Activated CD8-positive, alpha-beta memory T cell treated with anti-CD3 and anti-CD28 coated beads for 24 hours (primary cell): ENCODE measurements at regions not wholly inside any gene's neighbourhood (a gene's known extent, or its start where the extent isn't known, plus 50 kb on each side); places are given as distances from the start of the nearest gene placed in this dataset.

ENCODE experiments used
- DNase-seq: peaks from one replicate; pipeline ENCODE4 v3.0.0-alpha.2; 2020

- DNase-seq = no peak
These were observed 648.0 kb downstream of the IRX1 start for GRCh38 chr5:4243479-4244264.

DNA sequence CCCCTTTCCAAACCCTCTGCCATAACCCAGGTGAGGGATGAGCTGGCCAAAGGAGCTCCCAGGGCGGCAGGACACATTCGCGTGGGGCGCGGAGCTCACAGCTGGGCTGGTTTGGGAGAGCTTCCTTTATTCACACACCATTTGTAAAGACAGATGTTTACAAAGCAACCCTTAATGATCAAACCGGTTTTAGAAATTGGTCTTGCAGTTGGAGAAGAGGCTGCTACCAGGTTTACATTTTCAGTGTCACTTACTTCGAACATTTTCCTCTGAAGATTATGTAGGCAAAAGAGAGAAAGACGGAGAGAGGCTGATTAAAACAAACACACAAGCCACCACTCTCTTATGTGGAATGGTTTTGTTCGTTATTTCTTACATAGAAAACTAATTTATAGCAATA is 648.7 kb downstream of the IRX1 start:
- no peak for DNase-seq

DNA sequence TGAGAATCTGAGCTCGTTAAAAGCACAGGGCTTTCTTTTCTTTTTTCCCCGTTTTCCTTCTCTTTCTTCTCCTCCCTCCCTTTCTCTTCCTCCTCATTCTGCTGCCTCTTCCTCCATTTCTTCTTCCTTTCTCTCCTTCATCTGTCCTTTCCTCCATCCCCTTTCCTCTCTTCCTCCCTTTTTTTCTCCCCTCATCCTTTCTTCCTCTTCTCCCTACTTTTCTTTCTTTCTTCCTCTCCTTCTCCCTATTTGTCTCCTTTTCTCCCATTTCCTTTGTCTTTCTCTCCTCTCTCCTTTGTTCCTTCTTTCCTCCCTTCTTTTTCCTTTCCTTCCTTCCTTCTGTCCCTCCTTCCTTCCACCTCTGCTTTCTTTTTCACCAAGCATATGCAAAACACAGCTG is 649.4 kb downstream of the IRX1 start:
- DNase-seq = no peak

DNA sequence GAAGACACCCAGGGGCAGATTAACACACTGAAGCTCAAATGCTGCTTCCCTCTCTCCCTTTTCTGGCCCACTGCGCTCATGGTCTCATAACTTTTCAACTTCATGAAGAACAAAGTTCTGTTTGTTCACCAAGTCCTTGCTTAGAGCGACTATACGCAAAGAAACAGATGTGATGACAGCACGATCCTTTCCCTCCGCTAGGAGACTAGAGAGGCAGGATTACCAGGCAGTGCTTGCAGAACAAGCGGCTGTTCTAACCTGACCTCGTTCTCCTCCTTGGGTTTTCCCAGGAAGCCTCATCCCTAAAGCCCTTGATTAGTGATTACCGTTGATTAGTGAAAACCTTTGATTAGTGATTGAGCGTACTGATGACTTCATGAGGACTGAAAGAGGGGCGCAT is 649.9 kb downstream of the IRX1 start:
- no peak for DNase-seq

DNA sequence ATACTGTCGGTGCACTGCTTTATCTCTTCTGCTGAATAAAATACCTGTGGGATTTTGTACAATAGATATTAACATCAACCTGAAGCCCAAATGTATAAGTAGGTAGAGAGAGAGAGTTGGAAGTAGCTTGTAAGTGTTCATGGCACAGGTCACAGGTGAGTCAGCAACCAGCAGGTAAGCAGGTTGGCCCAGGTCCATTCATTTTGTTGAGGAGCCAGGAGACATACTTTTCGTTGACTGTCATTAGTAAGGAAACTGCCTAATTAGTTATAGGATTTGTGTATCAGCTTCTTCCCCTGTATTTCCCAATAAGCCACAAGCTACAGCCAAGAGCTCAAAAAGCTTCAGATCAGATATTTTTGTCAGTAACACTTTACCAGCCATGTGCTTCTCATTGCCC is 650.8 kb downstream of the IRX1 start:
- DNase-seq = no peak

- no peak for DNase-seq
These were observed 654.6 kb downstream of the IRX1 start for GRCh38 chr5:4250254-4250653.

GRCh38 chr5:4252385-4252784 is 656.8 kb downstream of the IRX1 start:
- DNase-seq = no peak

- DNase-seq = no peak
These were observed 659.1 kb downstream of the IRX1 start for GRCh38 chr5:4254736-4255135.

DNA sequence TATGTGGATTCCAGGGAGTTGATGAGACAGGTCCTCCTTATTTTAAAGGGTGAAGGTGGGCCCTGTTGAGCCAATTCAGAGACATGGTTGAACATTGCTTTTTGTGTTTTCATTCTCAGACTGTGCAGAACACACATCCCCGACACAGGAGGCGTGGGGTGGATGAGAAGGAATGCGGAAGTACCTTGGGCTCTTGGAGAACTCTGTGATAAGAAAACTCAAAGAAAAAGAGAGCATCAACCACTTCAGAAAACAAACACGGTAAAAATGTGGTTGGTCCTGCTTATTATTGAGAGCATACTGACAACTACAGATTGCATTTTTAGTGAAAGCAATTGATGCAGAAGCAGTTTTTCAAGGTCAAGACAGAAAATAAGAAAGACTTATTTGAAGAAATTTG is 659.8 kb downstream of the IRX1 start:
- DNase-seq = no peak

DNA sequence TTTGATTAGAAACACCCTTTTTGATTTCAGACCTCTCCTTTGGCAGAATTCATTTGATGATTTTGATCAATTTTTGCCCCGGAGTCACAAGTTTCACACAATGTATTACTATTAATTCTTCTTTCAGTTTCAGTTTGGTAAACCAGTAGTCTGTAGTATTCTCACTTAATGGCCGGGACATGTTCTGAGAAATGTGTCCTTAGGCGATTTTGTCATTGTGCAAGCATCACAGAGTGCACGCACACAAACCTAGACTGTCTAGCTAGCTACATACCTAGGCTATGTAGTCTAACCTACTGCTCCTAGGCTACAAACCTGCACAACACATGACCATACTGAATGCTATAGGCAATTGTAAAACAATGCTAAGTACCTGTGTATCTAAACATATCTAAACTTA is 662.5 kb downstream of the IRX1 start:
- no peak for DNase-seq

DNA sequence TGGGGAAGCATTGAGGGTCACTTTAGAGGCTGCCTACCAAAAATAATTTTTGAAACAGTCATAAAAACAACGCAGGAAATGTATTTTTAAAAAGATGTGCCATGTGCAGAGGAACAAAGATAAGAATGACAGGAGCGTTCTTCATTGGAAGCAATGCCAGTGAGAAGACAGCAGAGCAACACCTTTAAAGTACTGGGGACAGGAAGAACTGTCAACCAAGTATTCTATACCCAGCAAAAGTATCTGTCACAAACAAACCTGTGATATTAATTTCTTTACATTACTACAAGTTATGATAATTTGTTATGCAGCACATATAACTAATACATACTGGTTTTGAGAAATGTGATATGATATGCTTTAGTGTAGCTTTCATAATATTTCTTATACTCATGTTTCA is 675.6 kb downstream of the IRX1 start:
- DNase-seq = no peak

DNA sequence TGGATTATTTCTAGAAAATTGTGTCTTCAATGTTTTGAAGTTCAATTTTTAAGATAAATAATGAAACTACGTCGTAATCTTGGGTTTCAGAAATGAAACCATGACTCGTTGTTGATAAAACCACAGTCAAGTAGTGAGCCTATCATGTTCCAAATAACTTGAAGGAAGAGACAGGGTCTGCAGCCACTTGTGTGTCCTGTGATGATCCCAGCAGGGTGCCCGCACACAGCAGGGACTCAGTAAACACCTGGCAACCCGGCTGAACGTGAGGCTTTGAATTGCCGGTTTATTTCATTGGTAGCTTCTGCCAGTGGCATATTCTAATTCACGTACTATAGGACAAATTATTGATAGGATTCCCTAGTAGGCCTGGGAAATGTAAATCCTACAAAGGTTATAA is 679.6 kb downstream of the IRX1 start:
- no peak for DNase-seq

DNA sequence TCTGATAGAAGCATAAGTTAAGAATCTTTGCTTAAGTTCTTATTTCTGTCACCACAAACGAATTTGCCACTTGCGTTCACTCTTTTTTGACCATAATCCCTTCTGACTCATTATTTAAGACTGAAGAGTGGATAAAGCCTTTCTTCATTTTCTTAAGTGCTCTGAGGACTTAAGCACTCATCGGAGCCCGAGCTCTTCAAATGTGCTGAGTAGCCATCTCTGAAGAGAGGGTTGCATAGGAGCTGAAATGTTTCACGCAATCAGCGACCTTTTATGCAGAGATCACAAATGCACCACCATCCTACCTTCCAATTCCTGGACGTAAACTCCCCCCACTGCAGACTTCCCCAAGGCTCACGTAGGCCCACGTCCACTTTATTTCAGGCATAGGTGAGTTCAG is 699.2 kb downstream of the IRX1 start:
- no peak for DNase-seq

- DNase-seq = no peak
These were observed 700.2 kb downstream of the IRX1 start for GRCh38 chr5:4295663-4296339.

DNA sequence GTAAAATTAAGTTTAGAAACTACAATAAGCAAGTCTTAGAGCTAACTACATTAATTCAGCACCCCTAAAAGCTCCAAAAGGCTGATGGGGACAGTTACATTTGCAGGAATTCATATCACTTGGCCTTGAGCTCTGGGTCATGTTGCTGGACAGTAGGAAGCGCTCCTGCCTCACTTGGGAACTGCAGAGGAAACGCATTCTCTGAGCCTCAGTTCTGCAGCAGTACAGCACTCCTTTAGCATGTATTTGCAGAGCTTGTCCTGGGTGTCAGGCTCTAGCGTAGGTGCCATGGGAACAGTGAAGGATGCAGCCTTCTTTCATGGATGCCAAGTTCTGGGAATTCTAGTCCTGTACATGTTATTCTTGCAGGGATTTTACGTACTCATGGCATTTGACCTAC is 710.4 kb downstream of the IRX1 start:
- DNase-seq = no peak

DNA sequence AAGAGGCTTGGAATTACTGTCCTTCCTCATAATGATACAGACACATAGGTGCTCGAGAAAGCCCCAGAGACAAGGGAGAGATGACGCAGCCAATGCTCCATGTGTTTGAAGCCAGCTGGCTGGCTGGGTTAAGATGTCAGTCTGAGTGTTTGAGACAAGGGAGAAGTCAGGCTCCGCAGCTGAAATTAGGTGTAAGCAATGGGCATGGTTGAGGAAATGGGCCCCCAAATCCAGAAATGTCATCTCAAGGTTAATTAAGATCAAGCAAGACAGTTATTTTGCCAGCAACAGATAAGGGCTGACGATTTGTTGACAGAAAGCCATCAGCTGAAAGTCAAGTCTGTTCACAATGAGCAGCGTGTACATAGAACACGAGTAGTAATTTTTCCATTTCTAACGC is 713.4 kb downstream of the IRX1 start:
- no peak for DNase-seq

DNA sequence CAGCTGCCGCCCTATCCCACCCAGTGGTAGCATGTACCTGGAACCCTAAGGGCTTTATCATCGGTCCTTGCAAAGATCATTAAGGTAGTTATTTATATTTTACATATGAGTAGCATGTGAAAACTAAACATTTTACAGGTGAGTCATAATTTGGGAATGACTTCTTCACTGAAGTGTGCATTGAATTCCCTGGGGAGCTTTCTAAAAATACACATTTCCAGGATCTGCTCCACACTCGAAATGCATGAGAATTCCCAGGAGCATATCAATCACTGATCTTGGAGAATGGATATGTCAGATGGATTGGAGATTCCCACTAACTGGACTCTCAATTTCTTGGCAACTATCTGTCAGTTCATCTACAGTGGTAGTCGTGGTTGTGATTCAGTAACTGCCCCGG is 717.5 kb downstream of the IRX1 start:
- DNase-seq = no peak

DNA sequence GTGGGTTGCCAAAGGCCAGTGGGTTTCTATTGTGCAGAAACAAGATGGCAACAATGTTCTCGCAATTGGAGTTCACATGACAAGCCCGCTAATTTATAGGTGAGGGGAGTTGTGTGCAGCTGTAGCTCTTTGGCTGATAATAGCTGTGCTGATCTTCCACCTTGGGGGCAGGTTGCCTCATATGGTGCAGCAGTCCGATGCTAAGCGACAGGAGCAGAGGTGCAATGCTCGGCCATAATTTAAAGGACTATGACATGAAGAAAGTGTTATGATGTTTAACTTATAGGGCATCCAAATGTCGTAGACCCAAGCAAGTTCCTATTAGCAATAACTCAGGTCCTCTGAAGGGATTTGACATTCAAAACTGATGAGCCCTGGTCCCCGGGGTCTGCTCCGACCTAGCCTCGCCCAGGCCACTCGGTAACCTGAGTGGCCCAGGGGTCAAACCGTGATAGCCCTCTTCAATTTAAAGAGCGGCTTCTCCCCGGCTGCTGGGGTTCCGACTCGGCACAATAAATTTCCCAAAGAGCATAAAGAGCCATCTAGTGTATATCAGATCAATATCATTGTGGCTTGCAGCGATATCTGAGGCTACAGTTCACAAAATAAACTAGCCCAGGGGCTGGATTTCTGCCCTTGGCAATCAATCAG is 724.0 kb downstream of the IRX1 start:
- no peak for DNase-seq

DNA sequence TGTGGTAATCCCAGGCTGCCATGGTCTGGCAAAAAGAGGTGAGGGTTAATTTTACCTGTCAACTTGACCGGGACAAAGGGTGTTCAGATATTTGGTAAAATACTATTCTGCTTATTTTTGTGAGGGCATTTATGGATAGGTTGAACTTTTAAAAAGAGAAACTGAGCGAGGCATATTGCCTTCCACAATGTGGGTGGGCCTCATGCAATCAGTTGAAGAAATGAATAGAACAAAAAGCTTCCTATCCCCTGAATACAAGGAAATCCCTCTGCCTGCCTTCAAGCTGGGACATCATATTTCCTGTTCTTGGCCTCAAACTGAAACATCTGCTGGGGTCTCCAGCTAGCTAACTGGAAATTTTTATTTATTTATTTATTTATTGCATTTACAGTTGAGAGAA is 734.7 kb downstream of the IRX1 start:
- no peak for DNase-seq

- no peak for DNase-seq
These were observed 739.4 kb downstream of the IRX1 start for GRCh38 chr5:4335078-4335477.

GRCh38 chr5:4337519-4337918 is 741.9 kb downstream of the IRX1 start:
- no peak for DNase-seq

DNA sequence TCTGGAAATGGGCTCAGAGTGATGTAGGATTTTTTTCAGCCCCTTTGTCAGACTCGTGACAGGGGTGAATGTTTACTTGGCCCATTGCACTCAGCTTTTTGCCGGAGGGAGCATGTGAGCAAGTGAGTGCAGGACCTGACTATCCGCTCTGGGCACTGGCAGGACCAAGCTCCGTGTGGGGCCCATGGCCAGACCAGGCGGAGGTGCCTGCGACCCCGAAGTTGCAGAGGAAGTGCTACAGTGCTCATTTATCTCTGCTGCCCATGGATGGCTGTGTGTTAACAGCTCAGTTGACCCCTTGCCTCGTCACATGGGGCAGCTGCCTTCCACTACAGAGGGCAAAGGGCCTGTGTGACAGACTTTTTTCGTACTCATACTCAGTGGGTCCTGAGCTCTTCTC is 744.3 kb downstream of the IRX1 start:
- DNase-seq = no peak

DNA sequence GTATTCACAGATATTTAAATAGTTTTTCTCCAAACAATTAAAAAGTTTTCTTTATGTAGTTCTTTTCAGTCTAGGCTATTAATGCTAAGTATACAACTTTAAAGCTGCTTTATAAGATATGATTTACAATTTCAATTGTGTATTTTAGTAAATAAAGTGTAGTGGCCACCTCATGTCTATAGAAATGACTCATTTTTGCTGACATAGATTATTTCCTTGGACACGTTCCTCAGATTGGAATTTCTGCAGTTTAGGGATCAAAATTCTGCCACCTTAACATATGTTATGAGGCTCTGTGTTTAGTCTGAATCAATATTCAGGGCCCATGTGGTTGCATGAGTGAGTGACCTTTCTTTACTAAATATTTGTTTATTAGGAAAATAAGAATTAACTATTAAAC is 750.2 kb downstream of the IRX1 start:
- no peak for DNase-seq

DNA sequence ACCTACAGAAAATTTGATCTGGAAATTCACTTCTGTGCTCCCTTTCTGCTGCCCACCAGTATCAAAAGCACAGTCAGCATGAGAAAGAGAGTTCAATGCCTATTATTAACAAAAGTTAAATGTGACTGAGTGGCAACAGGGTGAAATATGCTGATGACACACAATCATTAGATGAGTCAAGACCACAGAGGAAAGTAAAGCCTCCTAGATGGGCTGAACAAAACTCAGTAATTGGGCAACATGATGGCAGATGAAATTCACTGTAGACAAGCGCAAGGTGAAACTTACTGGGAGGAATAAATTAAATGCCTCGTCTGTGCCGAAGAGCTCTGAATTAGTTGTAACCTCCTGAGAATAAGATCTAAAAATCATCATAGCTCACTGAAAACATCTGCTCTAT is 752.8 kb downstream of the IRX1 start:
- no peak for DNase-seq
